Ishikawa (cell line): ENCODE measurements at regions not wholly inside any gene's neighbourhood (a gene's known extent, or its start where the extent isn't known, plus 50 kb on each side); places are given as distances from the start of the nearest gene placed in this dataset.

Experiments used
- CREB1 ChIP-seq: IDR thresholded peaks from 2 replicates; pipeline ENCODE4 v1.6.1; 2012; ENCODE audit warnings: low read depth
- EGR1 ChIP-seq: IDR thresholded peaks from 2 replicates; pipeline ENCODE4 v1.6.1; 2012
- FOXM1 ChIP-seq: IDR thresholded peaks from 2 replicates; pipeline ENCODE4 v1.6.1; 2012; ENCODE audit warnings: low read depth, borderline replicate concordance
- NFIC ChIP-seq: IDR thresholded peaks from 2 replicates; pipeline ENCODE4 v1.6.1; 2012
- TCF12 ChIP-seq: IDR thresholded peaks from 2 replicates; pipeline ENCODE4 v1.6.1; 2012; ENCODE audit warnings: low read depth

DNA sequence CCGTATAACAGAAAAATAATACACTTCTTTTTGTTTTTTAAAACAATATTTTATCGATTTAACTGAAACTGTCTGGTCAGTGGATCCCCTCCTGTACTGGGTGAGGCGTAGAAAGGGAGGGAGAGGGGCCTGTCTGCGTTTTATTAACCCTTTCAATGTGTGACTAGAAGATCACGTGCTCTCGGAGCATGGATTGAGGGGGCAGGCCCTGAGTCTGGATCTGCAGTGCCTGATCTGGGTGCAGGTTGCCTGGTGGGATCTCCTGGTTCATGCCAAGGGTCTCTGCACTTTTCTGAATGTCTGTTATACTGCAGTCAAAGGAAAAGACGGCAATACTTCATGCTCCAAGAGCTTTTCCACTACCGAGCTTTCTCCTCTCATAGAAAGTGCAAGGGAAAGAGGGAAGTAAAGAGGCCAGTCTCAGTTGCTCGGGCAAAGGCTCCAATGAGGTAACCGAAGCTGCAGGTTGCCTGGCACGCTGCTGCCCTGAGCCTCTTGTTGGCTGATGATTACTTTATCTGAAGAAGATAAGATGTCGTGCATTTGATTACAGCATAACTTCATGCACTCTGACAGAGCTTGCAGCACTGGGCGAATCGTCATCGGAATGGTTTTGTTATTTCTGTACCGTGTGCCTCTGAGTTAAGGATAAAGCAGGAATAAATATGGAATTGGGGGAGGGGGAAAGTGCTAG lies 167.5 kb upstream of the PMEPA1 start:
- TF ChIP-seq CREB1 = no peak
- no peak for TF ChIP-seq NFIC
- TF ChIP-seq TCF12 = no peak
- TF ChIP-seq EGR1 = no peak
- no peak for TF ChIP-seq FOXM1
